NT2/D1 (cell line): ENCODE measurements at regions not wholly inside any gene's neighbourhood (a gene's known extent, or its start where the extent isn't known, plus 50 kb on each side); places are given as distances from the start of the nearest gene placed in this dataset.

Experiments used
- SUZ12 ChIP-seq: IDR thresholded peaks from 2 replicates; pipeline ENCODE4 v1.6.1; 2011; ENCODE audit not compliant: insufficient read length, insufficient read depth; ENCODE audit errors: extremely low read depth
- YY1 ChIP-seq: IDR thresholded peaks from 2 replicates; pipeline ENCODE4 v1.6.1; 2011; ENCODE audit not compliant: insufficient read length, insufficient read depth

DNA sequence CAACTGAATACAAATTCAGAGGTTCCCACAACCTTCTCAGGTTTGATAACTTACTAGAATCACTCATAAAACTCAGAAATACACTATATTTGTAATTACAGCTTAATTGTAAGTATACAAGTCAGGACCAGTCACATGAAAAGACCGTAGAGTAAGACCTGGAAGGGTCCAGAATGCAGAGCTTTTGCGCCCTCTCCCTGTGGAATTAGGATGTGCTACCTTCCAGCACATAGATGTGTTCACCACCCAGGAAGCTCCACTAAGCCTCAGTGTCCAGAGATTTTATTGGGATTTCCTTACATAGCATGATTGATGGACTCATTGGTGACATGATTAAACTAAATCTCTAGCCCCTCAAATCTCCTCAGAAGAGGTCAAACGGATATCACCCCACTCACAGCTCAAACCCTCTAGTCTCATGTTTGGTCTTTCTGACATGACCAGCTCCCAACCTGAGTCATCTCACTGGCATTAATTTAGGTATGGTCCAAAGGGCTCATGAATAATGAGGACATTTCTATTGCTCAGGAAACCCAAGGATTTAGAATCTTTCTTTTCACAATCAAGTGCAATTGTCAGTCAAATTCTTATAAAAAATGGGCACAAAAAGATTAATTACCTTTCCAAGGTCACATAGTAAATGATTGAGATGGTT is 77.2 kb upstream of the UBASH3B start:
- TF ChIP-seq YY1 (no peak), SUZ12 (no peak)
